K562 (cell line): ENCODE measurements at regions not wholly inside any gene's neighbourhood (a gene's known extent, or its start where the extent isn't known, plus 50 kb on each side); places are given as distances from the start of the nearest gene placed in this dataset.

ENCODE experiments used
- ATAC-seq: fragments of 200-7000 bp; cut with Tn5 transposase; 3 replicates; pipeline ENCODE4 v1.9.1; 2020; ENCODE audit warnings: moderate library complexity
- BruUV-seq: library from RNA; stranded (reverse); fragments of 400-500 nt; replicated peaks from 2 replicates; lab custom pipeline; 2021; lab: Mats Ljungman, UMichigan
- CTCF ChIA-PET: fragments of 300-600 bp; formaldehyde crosslinking; extraction: SDS; loops from one replicate; lab custom pipeline; 2021; ENCODE audit warnings: low intra/inter-chr PET ratio; lab: Yijun Ruan, JAX
- POLR2A ChIA-PET: fragments of 300-600, 350-650 bp; sonication (Branson Sonifier 250); formaldehyde crosslinking; extraction: SDS; loops from one replicate; lab custom pipeline; 2021; ENCODE audit warnings: antibody characterized with exemption, inconsistent platforms; lab: Yijun Ruan, JAX
- DNase-seq, 4 experiments: peaks; one replicate each; pipeline versions ENCODE4 v3.0.0 to v3.0.0-alpha.2; 2011 to 2018; ENCODE audit warnings: low spot score in 3 of 4, mixed read lengths in 3 of 4; ENCODE audit errors: extremely low read depth in 1 of 4
- FAIRE-seq: peaks from 2 replicates; lab custom pipeline; 2011; peaks lifted over from hg19 to GRCh38; lab: Jason Lieb, UNC
- H2AFZ ChIP-seq: 2 replicates; pipeline ENCODE4 v1.6.0; 2011; ENCODE audit warnings: low read depth, low read length, control low read depth, inconsistent platforms
- H3K27ac ChIP-seq: fragments of 200-600 bp; 3 replicates; pipeline ENCODE4 v1.8.0; 2011; ENCODE audit warnings: low read depth, mild to moderate bottlenecking, control low read depth, inconsistent platforms, low read length, moderate library complexity, mixed read lengths; ENCODE audit errors: extremely low read depth
- H3K27me3 ChIP-seq, 2 experiments: fragments of 300-600 bp in 1 of 2; 2 replicates in 1 of 2; 3 replicates in 1 of 2; pipeline versions ENCODE4 v1.6.0 to v1.8.0; 2011; ENCODE audit warnings: inconsistent platforms in 2 of 2, low read length in 2 of 2, mild to moderate bottlenecking in 1 of 2, mixed read lengths in 1 of 2, moderate library complexity in 1 of 2; ENCODE audit not compliant: control insufficient read depth in 2 of 2, insufficient read depth in 2 of 2
- H3K36me3 ChIP-seq: fragments of 300-600 bp; 3 replicates; pipeline ENCODE4 v1.8.0; 2011; ENCODE audit warnings: mild to moderate bottlenecking, low read length, inconsistent platforms; ENCODE audit not compliant: control insufficient read depth, insufficient read depth
- H3K4me1 ChIP-seq, 2 experiments: fragments of 200-600 bp in 1 of 2; replicated peaks in 1 of 2; 2 replicates in 1 of 2; 3 replicates in 1 of 2; pipeline versions ENCODE4 v1.5.1 to v1.8.0; 2011; ENCODE audit warnings: inconsistent platforms in 2 of 2, low read length in 2 of 2, mild to moderate bottlenecking in 1 of 2, mixed read lengths in 1 of 2, moderate library complexity in 1 of 2; ENCODE audit not compliant: control insufficient read depth in 2 of 2, insufficient read depth in 2 of 2
- H3K4me2 ChIP-seq: 2 replicates; pipeline ENCODE4 v1.6.1; 2011; ENCODE audit warnings: low read length, control low read depth, inconsistent platforms, mixed read lengths; ENCODE audit not compliant: insufficient read depth
- H3K4me3 ChIP-seq: fragments of 200-600 bp; sonication (generic), shearing (Covaris generic); 2 replicates; pipeline ENCODE4 v1.5.1; 2016; ENCODE audit warnings: control low read depth, inconsistent platforms
- H3K79me2 ChIP-seq: fragments of 200-600 bp; 3 replicates; pipeline ENCODE4 v1.8.0; 2011; ENCODE audit warnings: low read length, inconsistent platforms; ENCODE audit not compliant: control insufficient read depth, insufficient read depth
- H3K9ac ChIP-seq, 2 experiments: 2 replicates each; pipeline versions ENCODE4 v1.6.0 to v1.6.1; 2011; ENCODE audit warnings: low read depth in 2 of 2, low read length in 2 of 2, control low read depth in 1 of 2, inconsistent platforms in 1 of 2, mild to moderate bottlenecking in 1 of 2, mixed read lengths in 1 of 2; ENCODE audit not compliant: insufficient read depth in 1 of 2
- H3K9me1 ChIP-seq: one replicate; pipeline ENCODE4 v1.6.0; 2011; ENCODE audit warnings: inconsistent platforms, mild to moderate bottlenecking, low read length, moderate library complexity; ENCODE audit not compliant: control insufficient read depth, insufficient read depth
- H3K9me3 ChIP-seq: replicated peaks from 2 replicates; pipeline ENCODE4 v1.5.1; 2011; ENCODE audit warnings: low read depth, low read length, inconsistent platforms; ENCODE audit not compliant: control insufficient read depth, insufficient read depth
- H4K20me1 ChIP-seq: replicated peaks from 2 replicates; pipeline ENCODE4 v1.6.1; 2011; ENCODE audit warnings: low read length, inconsistent platforms, mixed read lengths; ENCODE audit not compliant: control insufficient read depth, insufficient read depth
- EGR1 ChIP-seq: fragments of 450-650 bp; conservative IDR thresholded peaks from 2 replicates; pipeline ENCODE4 v1.6.1; 2017; ENCODE audit warnings: mild to moderate bottlenecking
- FOXP1 ChIP-seq: sonication (generic); formaldehyde crosslinking; IDR thresholded peaks from 2 replicates; pipeline ENCODE4 v1.8.0; 2022; ENCODE audit warnings: mild to moderate bottlenecking, missing genetic modification reagents
- WGBS: fragments of 100-300 bp; shearing (Covaris generic); methylation state at CpG from one replicate; pipeline ENCODE4 v1.1.6; 2016; ENCODE audit warnings: low coverage, mixed read lengths; ENCODE audit not compliant: insufficient coverage; ENCODE audit errors: missing lambda C conversion rate; 5-methylcytosine and 5-hydroxymethylcytosine counted together
- in situ Hi-C: fragments of 300-500 bp; cut with MboI; formaldehyde crosslinking; loops from 4 replicates; pipeline ENCODE4 v1.15.0; 2018; ENCODE audit warnings: inconsistent platforms, mixed read lengths
- intact Hi-C: fragments of 100-400 bp; cut with micrococcal nuclease; formaldehyde crosslinking; loops from 2 replicates; pipeline ENCODE4 v1.14.2; 2022
- TF ChIP-seq, protein P1 (sequence below): fragments of 200-400 bp; formaldehyde crosslinking; IDR thresholded peaks from 2 replicates; pipeline ENCODE4 v1.6.1; 2017; ENCODE audit warnings: mild to moderate bottlenecking, low read depth, low read length, moderate library complexity
- TF ChIP-seq, protein P2 (sequence below), 2 experiments: fragments of 450-650 bp in 1 of 2; sonication (generic) in 1 of 2; formaldehyde crosslinking in 1 of 2; IDR thresholded peaks; 2 replicates each; pipeline versions ENCODE4 v1.7.1 to v1.9.0; 2016 to 2022; ENCODE audit warnings: inconsistent platforms in 1 of 2, mild to moderate bottlenecking in 1 of 2, missing genetic modification reagents in 1 of 2

DNA sequence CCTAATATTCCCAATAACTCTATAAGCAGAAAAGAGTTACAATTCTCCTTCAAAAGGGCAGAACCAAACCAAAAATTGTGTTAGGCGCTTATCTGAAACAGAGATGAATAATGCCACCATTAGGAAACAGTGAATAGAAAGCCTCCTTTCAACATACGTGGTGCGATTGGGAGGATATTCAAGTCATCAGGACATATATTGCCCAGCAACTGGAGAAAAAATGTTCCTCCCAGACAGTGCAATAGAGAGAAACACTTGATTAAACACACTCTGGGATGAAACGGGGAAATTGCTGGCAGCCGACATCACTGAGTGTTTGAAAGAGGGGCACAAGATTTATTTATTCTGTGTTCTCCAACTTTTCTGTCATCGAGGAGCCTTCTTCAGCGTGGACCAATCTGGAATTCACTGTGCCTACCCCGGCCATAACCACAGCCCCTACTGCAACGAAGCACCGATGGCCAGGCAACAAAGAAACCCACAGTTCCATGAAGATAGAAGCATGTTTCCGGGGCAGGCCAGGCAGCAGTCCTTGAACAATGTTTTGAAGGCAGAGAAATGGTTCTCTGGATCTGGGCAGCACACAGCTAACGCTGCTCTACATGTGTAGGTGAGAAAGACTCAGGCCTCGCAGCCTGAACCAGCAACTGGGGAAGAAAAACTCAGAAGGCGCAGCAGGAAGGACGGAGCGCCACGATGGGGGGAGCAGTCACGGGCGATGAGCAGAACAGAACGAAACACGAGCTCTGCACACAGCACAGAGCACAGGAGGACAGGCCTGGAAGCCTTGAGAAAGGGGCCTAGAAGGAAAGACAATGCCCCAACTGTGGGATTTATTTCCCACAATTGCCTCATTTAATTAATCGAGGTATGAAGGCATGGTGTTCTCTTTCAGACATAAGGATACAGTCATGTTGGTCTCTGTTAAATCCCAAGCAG, 234.2 kb upstream of the FOXQ1 start (continued):
- TF ChIP-seq, protein P1, sequence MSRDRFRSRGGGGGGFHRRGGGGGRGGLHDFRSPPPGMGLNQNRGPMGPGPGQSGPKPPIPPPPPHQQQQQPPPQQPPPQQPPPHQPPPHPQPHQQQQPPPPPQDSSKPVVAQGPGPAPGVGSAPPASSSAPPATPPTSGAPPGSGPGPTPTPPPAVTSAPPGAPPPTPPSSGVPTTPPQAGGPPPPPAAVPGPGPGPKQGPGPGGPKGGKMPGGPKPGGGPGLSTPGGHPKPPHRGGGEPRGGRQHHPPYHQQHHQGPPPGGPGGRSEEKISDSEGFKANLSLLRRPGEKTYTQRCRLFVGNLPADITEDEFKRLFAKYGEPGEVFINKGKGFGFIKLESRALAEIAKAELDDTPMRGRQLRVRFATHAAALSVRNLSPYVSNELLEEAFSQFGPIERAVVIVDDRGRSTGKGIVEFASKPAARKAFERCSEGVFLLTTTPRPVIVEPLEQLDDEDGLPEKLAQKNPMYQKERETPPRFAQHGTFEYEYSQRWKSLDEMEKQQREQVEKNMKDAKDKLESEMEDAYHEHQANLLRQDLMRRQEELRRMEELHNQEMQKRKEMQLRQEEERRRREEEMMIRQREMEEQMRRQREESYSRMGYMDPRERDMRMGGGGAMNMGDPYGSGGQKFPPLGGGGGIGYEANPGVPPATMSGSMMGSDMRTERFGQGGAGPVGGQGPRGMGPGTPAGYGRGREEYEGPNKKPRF, result no peak
- no peak for TF ChIP-seq EGR1

DNA sequence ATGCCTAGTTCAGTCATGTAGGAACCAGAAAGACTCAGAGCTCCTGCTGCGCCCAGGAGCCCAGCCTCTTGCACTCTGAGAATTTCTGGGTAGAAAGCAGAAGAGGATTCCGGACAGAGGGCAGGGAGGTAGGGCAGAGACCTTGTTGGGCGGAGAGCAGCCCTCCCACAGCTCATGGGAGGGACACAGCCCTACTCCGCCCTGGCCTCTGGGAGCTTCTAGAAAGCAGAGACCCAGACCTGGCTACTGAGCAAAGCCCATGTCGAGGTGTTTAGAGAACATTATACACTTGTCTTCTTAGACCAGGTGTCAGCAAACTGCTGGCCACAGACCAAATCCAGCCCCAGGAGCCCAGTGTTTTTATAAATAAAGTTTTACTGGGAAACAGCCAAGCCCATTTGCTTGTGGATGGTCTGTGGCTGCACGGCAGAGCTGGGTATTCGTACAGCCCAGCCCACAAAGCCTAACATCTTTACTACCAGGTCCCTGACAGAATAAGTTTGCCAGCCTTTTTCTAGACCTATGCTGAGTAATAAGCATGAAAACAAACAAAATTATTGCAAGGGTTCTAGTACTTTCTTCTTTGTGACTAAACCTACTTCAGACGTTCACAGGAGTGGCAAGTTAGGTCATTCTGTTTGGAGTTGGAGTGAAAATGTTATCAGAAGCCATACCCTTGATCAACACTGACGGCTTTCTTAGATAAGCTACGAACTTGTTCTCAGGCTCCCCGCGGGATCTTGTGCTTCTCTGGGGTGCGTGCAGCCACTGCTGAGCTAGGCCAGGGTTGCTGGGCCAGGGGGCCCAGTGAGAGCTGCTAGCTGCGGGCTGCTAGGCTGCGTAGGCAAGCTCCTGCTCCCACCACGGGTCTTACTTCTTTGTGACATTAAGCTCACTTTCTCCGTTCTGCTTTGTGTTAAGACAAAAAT, 235.1 kb upstream of the FOXQ1 start:
- no peak overlapping the region for H3K27ac ChIP-seq
- no peak overlapping the region for H3K4me2 ChIP-seq
- H3K9ac ChIP-seq, result no peak overlapping the region
- no peak overlapping the region for H3K4me3 ChIP-seq
- in situ Hi-C loops, result no loop called here
- peaks cover 3% of the 10 kb centered on the region for H4K20me1 ChIP-seq
- H3K4me1 ChIP-seq, result peaks cover 0 to 3% of the 10 kb centered on the region in 2 experiments; a peak in 1 of 5 replicates
- H2AFZ ChIP-seq, result no peak overlapping the region
- H3K36me3 ChIP-seq, result no peaks in the 10 kb centered on the region
- no peak for FAIRE-seq
- CTCF ChIA-PET, result no interaction called here
- H3K9me1 ChIP-seq, result no peaks in the 10 kb centered on the region
- no peaks in the 10 kb centered on the region for H3K9me3 ChIP-seq
- no peak for ATAC-seq
- H3K27me3 ChIP-seq, result peaks cover 37 to 73% of the 10 kb centered on the region in 2 experiments
- WGBS, result under 1% methylated on average over 17 of the region's 17 CpGs
- no TSS peak for BruUV-seq
- DNase-seq, result no peak
- TF ChIP-seq, protein P2, sequence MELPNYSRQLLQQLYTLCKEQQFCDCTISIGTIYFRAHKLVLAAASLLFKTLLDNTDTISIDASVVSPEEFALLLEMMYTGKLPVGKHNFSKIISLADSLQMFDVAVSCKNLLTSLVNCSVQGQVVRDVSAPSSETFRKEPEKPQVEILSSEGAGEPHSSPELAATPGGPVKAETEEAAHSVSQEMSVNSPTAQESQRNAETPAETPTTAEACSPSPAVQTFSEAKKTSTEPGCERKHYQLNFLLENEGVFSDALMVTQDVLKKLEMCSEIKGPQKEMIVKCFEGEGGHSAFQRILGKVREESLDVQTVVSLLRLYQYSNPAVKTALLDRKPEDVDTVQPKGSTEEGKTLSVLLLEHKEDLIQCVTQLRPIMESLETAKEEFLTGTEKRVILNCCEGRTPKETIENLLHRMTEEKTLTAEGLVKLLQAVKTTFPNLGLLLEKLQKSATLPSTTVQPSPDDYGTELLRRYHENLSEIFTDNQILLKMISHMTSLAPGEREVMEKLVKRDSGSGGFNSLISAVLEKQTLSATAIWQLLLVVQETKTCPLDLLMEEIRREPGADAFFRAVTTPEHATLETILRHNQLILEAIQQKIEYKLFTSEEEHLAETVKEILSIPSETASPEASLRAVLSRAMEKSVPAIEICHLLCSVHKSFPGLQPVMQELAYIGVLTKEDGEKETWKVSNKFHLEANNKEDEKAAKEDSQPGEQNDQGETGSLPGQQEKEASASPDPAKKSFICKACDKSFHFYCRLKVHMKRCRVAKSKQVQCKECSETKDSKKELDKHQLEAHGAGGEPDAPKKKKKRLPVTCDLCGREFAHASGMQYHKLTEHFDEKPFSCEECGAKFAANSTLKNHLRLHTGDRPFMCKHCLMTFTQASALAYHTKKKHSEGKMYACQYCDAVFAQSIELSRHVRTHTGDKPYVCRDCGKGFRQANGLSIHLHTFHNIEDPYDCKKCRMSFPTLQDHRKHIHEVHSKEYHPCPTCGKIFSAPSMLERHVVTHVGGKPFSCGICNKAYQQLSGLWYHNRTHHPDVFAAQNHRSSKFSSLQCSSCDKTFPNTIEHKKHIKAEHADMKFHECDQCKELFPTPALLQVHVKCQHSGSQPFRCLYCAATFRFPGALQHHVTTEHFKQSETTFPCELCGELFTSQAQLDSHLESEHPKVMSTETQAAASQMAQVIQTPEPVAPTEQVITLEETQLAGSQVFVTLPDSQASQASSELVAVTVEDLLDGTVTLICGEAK (IDR thresholded peaks at IDR 0.05), result peak; percentile 67
- TF ChIP-seq, protein P2 (CRISPR knock-in tag; IDR thresholded peaks at IDR 0.05), result no peak
- TF ChIP-seq FOXP1 (CRISPR knock-in tag), result no peak
- POLR2A ChIA-PET, result interaction anchor here (1.1 kb wide), 1 partner anchor 10 kb away, joined by 3 read pairs; no protein-coding TSS in a partner anchor
- intact Hi-C loops, result no loop called here
- no peaks in the 10 kb centered on the region for H3K79me2 ChIP-seq
